ENCODE measurements at regions not wholly inside any gene's neighbourhood (a gene's known extent, or its start where the extent isn't known, plus 50 kb on each side); places are given as distances from the start of the nearest gene placed in this dataset.
"Not testable (repeated sequence)": the region's sequence is repeated elsewhere in the genome, so short reads cannot be mapped to it uniquely, and the experiment has no call there.

GRCh38 chr6:114879693-114880092, 536.9 kb upstream of the HS3ST5 start:
- no peak overlapping the region for H3K4me3 ChIP-seq (ENCODE audit: low read depth, low read length)
- TF ChIP-seq CTCF (IDR thresholded peaks at IDR 0.05; ENCODE audit: low read depth, low read length) (no peak), MAX (IDR thresholded peaks at IDR 0.05; ENCODE audit: low read depth, low read length) (no peak), POLR2A (IDR thresholded peaks at IDR 0.05; ENCODE audit: extremely low read depth, insufficient read length) (no peak), MYC (IDR thresholded peaks at IDR 0.05; ENCODE audit: low read depth, low read length) (no peak)
- DNase-seq (ENCODE audit: low read depth), result no peak

- no peak for DNase-seq (ENCODE audit: low read depth)
- TF ChIP-seq CTCF (IDR thresholded peaks at IDR 0.05; ENCODE audit: low read depth, low read length) (no peak), MAX (IDR thresholded peaks at IDR 0.05; ENCODE audit: low read depth, low read length) (no peak)
- H3K4me3 ChIP-seq (ENCODE audit: low read depth, low read length), result no peak overlapping the region
These were observed 535.3 kb upstream of the HS3ST5 start for GRCh38 chr6:114878091-114878490.

GRCh38 chr6:114874410-114874809, 531.6 kb upstream of the HS3ST5 start:
- TF ChIP-seq CTCF (IDR thresholded peaks at IDR 0.05; ENCODE audit: low read depth, low read length) (no peak), MYC (IDR thresholded peaks at IDR 0.05; ENCODE audit: low read depth, low read length) (no peak), POLR2A (IDR thresholded peaks at IDR 0.05; ENCODE audit: extremely low read depth, insufficient read length) (no peak), MAX (IDR thresholded peaks at IDR 0.05; ENCODE audit: low read depth, low read length) (no peak)
- no peak for DNase-seq (ENCODE audit: low read depth)
- H3K4me3 ChIP-seq (ENCODE audit: low read depth, low read length), result no peak overlapping the region

GRCh38 chr6:114865506-114865905, 522.7 kb upstream of the HS3ST5 start:
- H3K4me3 ChIP-seq (ENCODE audit: low read depth, low read length); DNase-seq (ENCODE audit: low read depth): not testable (repeated sequence)

GRCh38 chr6:114863610-114864009, 520.8 kb upstream of the HS3ST5 start:
- no peak for DNase-seq (ENCODE audit: low read depth)
- no peak overlapping the region for H3K4me3 ChIP-seq (ENCODE audit: low read depth, low read length)
- TF ChIP-seq CTCF (IDR thresholded peaks at IDR 0.05; ENCODE audit: low read depth, low read length) (no peak), MYC (IDR thresholded peaks at IDR 0.05; ENCODE audit: low read depth, low read length) (no peak), POLR2A (IDR thresholded peaks at IDR 0.05; ENCODE audit: extremely low read depth, insufficient read length) (no peak), MAX (IDR thresholded peaks at IDR 0.05; ENCODE audit: low read depth, low read length) (no peak)

GRCh38 chr6:114862819-114863218, 520.0 kb upstream of the HS3ST5 start:
- no peak overlapping the region for H3K4me3 ChIP-seq (ENCODE audit: low read depth, low read length)
- DNase-seq (ENCODE audit: low read depth), result no peak
- TF ChIP-seq CTCF (IDR thresholded peaks at IDR 0.05; ENCODE audit: low read depth, low read length) (no peak), POLR2A (IDR thresholded peaks at IDR 0.05; ENCODE audit: extremely low read depth, insufficient read length) (no peak), MAX (IDR thresholded peaks at IDR 0.05; ENCODE audit: low read depth, low read length) (no peak), MYC (IDR thresholded peaks at IDR 0.05; ENCODE audit: low read depth, low read length) (no peak)

Measured in NB4 (cell line).